GM12872 (cell line): ENCODE measurements at regions not wholly inside any gene's neighbourhood (a gene's known extent, or its start where the extent isn't known, plus 50 kb on each side); places are given as distances from the start of the nearest gene placed in this dataset.

Source experiments
- TF ChIP-seq, protein P1 (sequence below): IDR thresholded peaks from 3 replicates; pipeline ENCODE4 v1.5.1; 2011; ENCODE audit warnings: low read depth, mild to moderate bottlenecking, low read length, moderate library complexity; ENCODE audit not compliant: insufficient read depth

DNA sequence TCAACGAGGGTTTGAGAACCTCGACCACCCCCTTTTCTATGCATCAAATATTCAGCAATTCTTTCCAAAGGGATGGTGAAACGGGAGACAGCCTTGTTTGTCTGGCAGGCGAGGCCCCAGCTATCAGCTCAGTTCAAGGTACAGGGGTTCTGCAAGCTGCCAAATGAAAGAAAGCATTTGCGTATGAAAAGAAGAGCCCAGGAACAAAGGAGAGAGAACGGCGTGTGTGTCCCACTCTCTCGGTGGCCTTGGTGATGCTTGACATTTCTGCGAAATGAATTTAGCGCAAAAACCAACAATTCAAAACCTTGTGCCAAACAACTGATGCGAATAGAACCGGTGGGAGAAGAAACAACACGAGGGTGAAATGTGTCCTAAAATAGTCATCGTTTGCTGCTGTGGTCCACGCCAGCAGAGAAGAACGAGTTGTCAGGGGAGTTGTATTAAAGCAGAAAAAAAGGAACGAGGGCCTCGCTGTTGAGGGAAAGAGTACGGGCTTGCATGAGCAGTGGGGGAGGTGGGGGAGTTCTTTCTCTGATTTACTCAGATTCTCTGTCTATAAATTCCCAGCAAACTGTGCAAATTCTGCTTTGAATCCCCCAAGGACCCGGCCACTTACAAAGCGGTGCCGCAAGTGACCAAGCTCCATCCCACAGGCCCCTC is 97.7 kb downstream of the TMEM130 start:
- TF ChIP-seq, protein P1, sequence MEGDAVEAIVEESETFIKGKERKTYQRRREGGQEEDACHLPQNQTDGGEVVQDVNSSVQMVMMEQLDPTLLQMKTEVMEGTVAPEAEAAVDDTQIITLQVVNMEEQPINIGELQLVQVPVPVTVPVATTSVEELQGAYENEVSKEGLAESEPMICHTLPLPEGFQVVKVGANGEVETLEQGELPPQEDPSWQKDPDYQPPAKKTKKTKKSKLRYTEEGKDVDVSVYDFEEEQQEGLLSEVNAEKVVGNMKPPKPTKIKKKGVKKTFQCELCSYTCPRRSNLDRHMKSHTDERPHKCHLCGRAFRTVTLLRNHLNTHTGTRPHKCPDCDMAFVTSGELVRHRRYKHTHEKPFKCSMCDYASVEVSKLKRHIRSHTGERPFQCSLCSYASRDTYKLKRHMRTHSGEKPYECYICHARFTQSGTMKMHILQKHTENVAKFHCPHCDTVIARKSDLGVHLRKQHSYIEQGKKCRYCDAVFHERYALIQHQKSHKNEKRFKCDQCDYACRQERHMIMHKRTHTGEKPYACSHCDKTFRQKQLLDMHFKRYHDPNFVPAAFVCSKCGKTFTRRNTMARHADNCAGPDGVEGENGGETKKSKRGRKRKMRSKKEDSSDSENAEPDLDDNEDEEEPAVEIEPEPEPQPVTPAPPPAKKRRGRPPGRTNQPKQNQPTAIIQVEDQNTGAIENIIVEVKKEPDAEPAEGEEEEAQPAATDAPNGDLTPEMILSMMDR = no peak

DNA sequence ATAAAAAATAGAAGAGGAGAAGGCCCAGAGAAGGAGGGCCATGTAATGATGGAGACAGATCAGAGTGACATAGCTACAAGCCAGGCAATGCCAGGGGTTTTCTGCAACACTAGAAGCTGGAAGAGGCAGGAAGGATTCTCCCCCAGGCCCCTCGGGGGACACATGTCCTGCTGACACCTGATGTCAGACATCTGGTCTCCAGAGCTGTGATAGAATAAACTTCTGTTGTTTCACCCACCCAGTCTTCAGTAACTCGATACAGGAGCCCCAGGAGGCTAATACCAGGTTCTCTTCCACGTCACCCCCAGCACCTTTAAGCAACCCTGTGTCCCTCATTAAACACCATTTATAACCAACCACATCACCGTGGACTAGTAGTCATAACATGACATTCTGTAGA is 94.9 kb downstream of the TMEM130 start:
- TF ChIP-seq, protein P1 = no peak

- TF ChIP-seq, protein P1 = no peak
Observed at GRCh38 chr7:98777051-98777450, 92.8 kb downstream of the TMEM130 start.

GRCh38 chr7:98778421-98778820 is 91.4 kb downstream of the TMEM130 start:
- TF ChIP-seq, protein P1 = no peak

- TF ChIP-seq, protein P1 = no peak
Observed at GRCh38 chr7:98779800-98780587, 89.8 kb downstream of the TMEM130 start.

DNA sequence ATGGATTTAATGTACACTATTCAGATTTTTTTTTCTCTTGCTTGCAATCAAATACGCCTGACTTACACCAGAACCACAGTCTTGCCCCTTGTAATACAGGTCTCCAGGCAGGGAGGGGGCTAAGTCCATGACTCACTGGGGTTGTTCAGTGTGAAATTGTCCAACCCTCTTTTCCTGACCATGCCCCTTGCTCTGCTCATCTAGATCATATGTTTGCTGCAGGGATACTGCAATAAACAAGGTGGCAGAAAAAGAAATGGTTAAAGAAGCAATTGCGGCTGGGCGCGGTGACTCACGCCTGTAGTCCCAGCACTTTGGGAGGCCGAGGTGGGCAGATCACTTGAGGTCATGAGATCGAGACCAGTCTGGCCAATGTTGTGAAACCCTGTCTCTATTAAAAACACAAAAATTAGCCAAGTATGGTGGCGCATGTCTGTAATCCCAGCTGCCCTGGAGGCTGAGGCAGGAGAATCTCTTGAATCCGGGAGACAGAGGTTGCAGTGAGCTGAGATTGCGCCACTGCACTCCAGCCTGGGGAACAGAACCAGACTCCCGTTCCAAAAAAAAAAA is 85.5 kb downstream of the TMEM130 start:
- TF ChIP-seq, protein P1 = no peak

- TF ChIP-seq, protein P1 = no peak
Observed at GRCh38 chr7:98785929-98786571, 83.8 kb downstream of the TMEM130 start.
